SW 1271 (cell line): ENCODE measurements at regions not wholly inside any gene's neighbourhood (a gene's known extent, or its start where the extent isn't known, plus 50 kb on each side); places are given as distances from the start of the nearest gene placed in this dataset.
A peak's percentile ranks its signal among the peaks of the same experiment; 100 is the strongest.
"Not testable (repeated sequence)": the region's sequence is repeated elsewhere in the genome, so short reads cannot be mapped to it uniquely, and the experiment has no call there.

Source experiments
- DNase-seq, 2 experiments: peaks; one replicate each; lab custom pipeline; 2025; lab: John Stamatoyannopoulos, UW

DNA sequence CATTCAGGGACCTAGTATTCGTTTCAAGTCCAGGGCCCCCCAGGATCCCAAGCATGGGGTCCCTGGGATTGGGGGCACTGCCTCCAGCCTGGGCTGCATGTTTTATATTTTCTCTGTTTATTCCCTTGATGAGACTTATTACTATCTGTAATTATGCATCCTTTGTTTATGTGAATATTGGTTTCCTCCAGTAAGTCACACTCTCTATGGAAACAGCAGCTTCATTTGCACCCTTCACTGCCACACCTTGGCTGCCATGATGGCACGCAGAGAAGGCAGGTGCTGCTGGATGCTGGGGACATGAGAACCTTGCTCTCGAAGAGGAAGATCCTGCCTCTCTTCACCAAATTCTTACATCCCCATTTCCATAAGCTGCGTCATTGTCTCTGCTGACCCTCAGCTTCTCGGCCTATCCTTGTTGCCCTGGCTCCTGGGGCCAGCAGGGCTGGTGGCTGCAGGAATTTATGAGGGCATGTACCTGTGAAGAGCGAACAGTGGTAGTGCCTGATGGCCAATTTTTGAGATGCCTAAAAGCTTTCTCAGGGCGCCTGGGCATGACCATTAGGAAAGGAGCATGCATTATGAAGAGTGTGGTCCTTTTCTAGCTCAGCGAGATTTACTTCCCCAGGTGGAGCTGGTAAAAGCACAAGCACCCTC is 479.3 kb upstream of the KLF6 start:
- DNase-seq = no peak

DNA sequence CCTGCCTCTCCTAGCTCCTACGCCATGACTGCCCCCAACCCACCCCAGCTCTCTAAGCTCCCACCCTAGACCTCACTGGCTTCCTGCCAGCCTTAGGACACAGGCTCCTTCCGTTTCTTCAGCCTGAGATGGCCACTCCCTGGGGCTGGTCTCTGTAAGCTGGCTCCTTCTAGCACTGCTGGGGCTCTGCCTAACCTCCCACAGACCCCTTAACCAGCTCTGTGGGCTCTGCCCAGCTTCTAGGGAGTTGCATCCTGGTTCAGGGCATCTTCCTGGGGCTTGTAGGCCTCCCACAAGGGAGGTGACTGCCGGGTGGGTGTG is 478.6 kb upstream of the KLF6 start:
- DNase-seq = no peak

DNA sequence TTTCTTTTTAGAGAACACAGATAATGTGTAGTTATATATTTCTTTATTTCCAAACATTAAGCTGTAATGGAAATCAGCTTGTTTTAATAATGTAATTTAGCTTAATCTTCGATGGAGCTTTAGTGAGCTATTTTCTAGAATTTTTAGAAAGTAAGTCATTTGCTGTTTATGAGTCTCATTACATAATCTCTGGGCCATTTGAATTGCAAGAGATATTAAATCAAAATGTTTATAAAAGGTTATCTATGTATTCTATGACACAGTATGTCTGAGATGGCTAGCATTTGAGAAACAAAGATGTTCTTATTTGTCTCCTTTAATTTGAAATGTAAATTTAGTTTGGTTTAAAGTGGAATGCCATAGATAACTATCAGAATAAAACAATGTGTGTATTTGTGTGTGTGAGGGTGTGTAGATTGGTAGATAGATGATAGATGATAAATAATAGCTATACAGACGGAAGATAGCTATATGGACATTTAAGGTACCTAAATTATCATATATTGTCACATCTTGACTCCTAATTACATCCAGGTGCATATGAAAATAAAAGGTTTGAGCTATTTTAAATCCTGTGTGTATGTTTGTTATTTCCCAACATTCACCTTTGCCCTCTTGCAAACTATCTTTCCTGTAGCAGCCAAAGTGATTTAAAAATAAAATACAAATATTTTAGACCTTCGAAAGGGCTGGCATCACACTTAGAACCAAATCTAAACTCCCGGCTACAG is 478.0 kb upstream of the KLF6 start:
- DNase-seq = no peak

DNA sequence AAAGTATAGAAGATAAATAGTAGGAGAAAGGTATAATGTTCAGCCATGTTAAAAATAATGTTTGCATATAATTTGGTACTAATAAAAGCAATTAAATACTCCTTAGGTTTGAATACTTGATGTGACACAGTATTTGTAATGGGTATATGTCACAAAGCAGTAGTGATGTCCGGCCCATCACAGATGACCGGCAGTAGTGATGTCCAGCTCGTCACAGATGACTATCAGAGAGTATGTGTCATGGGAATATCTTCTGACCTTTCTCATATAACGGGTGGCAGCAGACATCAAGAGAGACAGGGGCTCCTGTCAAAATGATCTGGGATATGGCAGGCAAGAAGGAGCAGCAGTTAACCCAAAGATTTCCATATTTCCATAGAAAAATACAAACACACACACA is 477.4 kb upstream of the KLF6 start:
- DNase-seq = no peak

DNA sequence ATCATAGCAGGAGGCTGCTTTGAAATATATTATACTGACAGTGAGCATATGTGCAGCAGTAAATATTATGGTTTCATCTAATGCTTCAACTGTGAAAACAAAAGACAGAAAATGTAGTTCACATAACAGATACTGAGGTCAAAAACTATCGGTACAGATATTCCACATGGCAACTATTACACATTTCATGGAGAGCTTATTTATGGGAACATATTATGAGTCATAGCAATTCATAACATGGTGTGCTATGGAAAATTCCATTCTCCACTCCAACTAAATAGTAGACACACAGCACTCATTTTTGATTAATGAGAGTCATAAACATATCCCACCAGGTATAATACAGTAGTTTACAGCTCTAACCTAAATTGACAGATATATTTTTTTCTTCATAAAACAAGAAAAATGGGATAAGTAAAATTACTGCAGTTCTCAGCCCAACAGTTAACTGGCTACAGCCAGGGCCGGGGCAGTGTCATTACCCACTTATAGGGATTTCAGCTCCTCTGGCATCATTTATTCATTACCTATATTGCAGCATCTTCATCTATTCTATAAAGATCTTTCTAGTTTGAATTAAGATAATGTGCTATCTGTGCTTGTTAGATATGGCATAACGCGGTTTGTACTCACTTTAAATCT is 475.6 kb upstream of the KLF6 start:
- DNase-seq = no peak

DNA sequence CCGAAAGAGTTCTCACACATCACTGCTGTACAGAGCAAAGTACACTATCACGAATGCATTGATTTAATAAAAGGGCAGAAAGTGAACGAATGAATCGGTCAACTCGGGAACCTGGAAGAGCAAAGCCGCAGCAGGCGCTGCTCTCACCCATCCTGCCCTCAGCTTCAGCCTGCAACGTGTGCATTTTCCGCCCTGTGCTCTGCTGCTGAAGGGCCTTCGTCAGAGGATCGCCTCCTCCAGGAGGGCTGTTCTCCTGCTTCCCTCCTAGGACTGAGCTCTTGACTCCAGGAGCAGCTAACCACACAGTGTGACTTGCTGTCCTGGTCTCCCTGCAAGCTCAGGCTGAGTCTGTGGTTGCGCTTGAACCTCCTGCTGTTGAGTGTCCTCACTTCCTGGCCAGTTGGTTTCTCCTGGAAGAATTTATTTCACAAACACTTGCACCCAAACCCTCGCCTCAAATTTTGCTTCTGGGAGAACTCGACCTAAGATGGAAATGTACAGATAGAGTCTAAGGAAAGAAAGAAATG is 473.0 kb upstream of the KLF6 start:
- DNase-seq = no peak

DNA sequence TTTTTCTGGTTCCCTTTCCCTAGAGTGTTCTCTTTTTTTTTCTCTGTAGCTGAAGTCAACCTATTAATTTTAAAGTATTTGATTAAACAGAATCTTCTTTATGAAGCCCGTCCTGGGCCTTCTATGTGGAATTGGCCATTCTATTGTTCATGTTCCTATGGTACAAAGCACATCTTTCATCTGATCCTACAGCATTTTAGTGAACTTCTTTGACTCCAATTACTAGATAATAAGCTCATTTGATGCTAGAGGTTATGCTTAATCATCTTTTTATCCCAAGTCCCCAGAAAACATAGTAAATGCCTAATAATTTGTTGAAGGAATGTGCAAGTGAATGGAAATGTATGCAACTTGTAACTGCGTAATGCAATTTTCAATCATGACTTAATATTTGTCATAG is 472.0 kb upstream of the KLF6 start:
- DNase-seq = no peak

DNA sequence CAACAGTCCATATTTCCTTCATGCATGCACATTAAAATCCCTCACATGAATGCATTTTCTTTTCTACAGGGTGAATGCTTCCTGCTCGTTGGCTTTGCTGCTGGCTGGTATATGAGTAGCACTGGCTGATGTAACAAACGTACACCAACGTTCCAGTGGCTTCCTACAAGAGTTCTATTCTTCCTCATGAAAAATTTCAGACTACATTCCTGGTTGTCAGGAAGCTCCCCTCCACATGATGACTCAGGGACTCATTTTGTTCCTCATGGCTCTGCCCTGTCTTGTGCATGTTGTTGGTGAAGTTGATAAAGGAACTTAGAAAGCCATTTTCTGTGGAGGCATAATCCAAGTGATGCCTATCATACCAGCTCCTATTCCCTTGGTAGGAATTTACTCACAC is 470.7 kb upstream of the KLF6 start:
- no peak for DNase-seq

DNA sequence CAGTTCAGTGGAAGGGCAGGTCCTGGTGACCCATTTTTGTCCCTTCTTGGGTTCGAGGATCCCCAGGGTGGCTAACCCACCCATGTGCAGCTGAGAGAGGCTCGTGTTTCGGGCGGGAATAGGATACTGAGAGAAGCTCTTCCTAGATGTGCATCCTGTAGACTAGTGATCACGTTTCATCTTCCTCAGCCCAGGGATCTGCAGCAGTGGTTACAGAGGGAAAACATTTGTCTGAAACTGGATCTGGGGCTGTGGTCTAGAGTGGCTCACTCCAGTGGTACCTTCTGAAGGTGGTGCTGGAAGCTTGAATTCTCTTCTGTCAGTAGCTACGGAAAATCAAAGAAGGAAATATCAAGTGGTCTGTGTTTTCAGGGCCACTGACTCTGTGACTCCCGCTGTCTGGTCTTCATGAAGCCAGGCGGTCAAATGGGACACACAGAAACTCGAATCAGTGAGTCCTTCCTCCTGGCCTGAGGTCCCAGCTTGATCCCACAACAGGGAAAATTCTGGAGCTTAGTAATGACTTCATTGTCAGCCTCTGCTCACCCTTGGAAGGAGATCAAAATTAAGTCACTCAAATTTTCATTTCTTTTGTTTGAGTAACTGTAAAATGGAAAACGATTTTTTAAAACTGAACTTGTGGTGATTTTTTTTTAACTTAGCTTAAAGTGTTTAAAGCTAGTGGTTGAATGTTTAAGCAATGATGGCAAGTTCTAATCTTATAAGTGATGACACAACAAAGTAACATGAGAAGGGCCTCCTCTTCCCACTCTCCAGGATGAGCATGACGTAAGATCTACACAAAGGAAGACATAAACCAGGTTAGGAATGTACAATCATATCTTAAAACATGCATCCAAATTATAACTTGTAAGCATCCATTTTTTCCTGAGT is 469.3 kb upstream of the KLF6 start:
- no peak for DNase-seq

DNA sequence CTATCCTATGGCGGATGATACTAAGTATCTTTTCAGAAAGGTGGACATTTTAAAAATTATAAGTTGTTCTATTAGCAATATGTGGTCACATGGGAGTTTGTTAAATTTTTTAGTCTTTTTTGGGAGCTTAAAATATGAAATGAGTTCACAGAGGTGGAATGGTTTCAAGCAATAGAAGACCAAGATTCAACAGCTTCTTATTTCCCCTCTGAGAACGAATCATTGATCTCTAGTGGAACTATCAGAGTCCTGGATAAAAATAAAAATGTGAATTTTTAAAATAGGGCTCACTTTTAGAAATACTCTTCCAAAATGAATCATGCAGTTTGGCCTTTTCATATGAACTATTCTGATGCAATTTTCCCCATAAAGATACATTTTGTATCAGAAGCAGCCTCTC is 467.7 kb upstream of the KLF6 start:
- no peak for DNase-seq

DNA sequence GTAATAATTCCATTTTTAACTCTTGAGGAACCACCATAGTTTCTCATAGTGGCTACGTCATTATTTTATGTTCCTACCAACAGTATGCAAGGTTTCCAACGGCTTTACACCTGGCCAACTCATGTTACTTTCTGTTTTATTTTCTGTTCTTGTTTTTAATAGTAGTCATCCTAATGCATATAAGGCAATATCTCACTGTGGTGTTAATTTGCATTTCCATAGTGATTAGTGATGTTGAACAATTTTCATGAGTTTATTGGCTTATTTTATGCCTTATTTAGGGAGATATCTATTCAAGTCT is 465.5 kb upstream of the KLF6 start:
- no peak for DNase-seq

DNA sequence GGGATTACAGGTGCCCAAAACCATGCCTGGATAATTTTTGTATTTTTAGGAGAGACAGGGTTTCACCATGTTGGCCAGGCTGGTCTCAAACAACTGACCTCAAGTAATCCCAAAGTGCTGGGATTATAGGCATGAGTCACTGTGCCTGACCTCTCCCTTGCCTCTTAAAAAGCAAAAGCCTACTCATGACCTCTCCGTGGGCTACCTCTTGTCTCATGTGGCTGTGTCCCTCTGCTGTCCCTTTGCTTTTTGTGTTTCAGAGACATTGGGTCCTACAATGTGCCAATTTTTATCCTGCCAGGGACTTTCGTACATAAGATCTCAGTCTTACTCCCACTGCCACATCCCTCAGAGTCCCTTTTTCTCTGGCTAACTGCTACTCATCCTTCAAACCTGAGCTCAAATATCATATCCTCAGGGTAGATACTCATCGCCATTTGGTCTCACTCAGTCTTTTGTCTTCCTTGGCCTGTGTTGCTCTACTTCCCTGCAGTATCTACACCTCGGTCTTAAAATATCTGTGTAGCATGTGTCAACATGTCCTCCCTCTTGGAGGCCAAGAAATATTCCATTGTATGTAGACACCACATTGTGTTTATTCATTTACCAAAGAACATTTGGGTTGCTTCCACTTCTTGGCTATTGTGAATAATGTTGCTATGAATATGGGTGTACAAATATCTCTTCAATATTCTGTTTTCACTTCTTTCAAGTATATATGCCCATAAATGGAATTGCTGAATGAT is 465.0 kb upstream of the KLF6 start:
- no peak for DNase-seq

DNA sequence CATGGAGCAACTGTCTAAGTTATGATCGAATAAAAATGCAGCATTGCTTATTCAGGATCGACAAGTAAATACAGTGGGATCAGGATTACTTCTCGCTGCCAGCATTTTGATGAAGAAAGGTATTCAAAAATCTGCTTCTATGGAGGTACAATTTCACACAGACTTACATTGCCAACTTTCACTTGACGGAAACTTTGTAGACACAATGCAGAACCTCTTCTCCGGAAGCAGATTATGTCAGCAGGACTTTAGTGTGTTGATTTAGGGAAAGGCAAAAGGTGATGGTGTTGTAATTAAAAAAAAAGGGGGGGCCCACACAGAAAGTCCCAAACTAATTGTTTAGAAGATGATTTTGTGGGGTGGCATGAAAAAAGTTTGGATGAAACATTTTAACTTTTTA is 462.4 kb upstream of the KLF6 start:
- DNase-seq = no peak

DNA sequence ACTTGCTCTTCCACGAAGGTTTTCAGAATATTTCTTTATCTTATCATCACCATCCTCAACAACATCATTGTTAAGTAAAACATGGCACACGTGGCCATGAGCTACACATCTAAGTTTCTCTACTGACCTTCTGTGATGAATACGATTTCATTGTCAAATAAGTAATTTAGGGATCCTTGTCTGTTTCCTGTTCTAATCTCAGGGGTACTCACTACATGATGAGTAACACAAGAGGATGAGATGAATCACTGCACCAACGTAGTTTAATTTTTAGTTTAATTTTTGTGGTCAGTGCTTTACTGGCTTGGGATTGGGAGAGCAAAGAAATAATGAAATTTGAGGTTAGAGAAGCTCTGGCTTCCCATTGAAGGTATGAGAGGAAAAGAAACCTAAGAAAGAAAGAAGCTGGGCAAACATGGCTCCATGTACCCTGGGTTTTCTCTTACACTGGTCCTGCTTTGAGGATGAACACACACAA is 461.9 kb upstream of the KLF6 start:
- peak in 1 of 2 experiments; percentile 16 for DNase-seq

DNA sequence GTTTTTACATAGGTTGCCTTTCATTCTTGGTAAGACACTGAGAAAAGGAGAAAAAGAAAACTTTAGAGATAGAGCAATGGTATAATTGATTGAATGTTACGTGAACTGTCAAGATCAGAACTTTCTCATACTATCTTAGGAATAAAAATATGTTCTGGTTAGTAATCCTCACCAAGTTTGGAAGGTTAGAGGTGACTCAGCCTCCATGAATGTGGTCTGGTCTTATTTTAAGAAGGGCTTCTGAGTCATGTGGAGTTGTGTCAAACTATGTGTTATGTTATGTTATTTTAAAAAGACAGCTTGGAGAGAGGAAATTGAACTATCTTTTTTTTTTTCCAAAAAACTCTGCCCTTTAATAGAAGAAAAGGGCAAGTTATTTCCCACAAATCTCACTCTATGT is 458.6 kb upstream of the KLF6 start:
- DNase-seq = peak; percentile 56 to 83

DNA sequence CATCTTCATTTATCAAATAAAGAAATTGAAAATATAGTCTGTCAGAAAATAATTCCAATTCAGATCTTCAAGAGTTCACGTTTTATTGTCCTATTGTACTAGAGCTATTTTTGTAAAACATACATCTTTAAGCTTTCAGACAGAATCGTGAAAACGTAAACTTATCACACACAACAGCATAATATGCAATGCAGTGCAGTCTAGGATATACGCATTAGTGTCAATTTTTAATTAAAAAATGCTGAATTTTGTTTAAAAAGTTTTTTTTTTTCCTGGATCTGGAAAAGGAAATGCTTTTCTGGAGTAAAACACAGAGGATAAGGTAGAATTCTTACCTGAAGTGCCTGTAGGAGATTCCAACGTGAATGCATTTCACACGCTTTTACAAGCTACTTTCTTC is 458.2 kb upstream of the KLF6 start:
- DNase-seq = no peak

DNA sequence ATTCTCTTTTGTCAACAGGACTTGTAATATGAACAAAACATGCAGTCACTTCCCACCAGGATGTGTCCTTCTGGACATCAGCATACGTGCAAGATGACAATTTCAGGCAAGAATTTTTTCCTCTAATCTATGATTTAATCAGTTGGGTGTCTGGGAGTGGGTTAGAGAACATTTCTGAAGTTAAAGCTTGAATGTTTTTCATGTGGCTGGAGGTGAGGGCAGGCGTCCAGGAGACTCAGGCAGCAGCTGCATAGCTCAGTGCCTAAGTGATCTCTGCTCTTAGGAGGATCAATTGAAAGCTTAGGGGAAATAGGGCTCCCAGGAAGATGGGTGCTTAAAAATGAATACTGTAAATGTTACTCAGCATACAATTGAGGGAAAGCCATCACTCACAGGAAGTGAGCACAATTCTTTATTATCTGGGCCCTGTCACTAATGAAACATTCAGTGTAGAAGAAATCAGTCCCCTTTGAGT is 457.6 kb upstream of the KLF6 start:
- peak in 1 of 2 experiments; percentile 25 for DNase-seq

DNA sequence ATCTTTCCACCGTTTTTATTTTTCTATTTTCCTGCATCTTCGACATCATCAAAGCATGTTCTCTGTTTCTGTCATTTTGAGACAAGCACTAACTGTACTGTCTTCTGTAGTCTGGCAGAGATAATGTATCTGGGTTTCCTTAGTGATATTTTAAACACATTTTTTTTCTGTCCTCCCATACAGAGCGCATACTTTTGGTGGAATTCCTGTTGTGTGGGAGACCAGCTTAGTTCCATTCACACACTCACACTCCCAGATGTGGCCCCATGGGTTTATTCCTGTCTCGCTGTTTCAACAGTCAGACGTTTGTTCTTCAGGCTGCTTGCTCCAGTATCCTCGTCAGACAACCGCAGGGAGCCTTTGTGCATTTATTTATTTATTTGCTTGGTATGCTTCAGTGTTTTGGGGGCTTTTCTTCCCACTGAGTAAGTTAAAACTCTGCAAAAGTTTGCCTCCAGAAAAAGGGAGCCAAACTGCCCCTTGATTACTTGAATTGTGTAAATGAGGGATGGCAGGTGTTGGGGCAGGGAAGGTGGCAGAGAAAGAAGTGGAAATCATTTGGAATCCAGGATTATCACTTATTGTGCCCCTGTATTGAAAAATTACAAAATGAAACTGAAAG is 456.8 kb upstream of the KLF6 start:
- peak in 1 of 2 experiments; percentile 23 for DNase-seq

DNA sequence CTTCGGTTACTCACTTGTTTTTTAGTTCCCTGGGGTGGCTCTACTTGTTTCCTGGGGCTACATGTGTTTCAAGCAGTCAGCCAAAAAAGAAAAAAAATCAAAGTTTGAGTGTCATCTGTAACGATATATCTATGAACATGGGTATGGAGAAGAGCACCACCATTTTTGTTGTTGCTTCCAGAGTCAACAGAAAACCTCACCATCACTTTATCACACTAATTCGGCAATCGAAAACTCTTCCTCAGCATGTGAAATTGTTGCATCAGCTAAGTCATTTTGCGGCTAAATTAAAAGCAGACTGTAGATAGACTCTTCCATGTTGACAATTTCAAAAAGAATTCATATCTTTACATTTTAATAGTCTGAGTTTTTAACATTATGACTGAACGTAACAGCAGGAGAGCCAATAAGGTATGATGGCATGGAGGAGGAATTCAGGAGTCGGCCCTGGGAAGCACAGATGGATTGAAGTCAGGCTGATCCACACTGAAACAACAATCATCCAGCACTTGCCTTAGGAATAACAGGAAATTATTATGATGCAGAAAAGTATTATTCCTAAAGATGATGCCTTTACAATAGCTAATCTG is 455.7 kb upstream of the KLF6 start:
- no peak for DNase-seq

DNA sequence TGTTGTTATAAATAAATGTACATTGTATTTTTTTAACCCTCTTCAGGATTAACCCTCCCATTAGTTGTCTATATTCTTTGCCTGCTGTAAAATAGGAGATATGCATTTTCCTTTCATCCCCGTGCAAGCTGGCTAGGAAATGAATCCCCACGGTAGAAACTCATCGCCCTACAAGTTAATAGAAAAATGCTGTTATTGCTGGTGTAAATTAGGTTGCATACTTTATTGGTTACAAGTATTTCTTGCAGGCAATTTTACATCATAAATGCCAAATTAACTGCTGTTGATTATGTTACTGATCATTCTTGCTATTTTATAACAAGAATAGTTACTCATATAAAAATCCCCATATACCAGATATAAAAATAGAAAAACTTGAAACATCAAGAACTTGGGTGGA is 454.2 kb upstream of the KLF6 start:
- DNase-seq = no peak

DNA sequence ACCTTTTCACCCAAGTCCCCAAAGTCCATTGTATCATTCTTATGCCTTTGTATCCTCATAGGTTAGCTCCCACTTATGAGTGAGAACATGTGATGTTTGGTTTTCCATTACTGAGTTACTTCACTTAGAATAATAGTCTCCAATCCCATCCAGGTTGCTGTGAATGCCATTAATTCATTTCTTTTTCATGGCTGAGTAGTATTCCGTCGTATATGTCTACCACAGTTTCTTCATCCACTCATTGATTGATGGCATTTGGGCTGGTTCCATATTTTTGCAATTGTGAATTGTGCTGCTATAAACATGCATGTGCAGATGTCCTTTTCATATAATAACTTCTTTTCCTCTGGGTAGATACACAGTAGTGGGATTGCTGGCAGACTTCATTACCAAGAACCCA is 451.9 kb upstream of the KLF6 start:
- DNase-seq = not testable (repeated sequence)
